Duodenal mucosa (tissue), 2 donors: ENCODE measurements at regions not wholly inside any gene's neighbourhood (a gene's known extent, or its start where the extent isn't known, plus 50 kb on each side); places are given as distances from the start of the nearest gene placed in this dataset.
A peak's percentile ranks its signal among the peaks of the same experiment; 100 is the strongest.
"Not testable (repeated sequence)": the region's sequence is repeated elsewhere in the genome, so short reads cannot be mapped to it uniquely, and the experiment has no call there.

ENCODE experiments used
- H3K27ac ChIP-seq: one replicate; pipeline ENCODE4 v1.7.0; 2013; ENCODE audit warnings: low read depth, low read length
- H3K27me3 ChIP-seq, 2 donors: one replicate each; pipeline ENCODE4 v1.7.0; 2013; ENCODE audit warnings: low read length in 2 of 2, control low read depth in 1 of 2; ENCODE audit not compliant: insufficient read depth in 2 of 2, control insufficient read depth in 1 of 2
- H3K36me3 ChIP-seq, 2 donors: one replicate each; pipeline ENCODE4 v1.7.0; 2013; ENCODE audit warnings: low read length in 2 of 2, control low read depth in 1 of 2; ENCODE audit not compliant: insufficient read depth in 2 of 2, control insufficient read depth in 1 of 2
- H3K4me1 ChIP-seq, 2 donors: one replicate each; pipeline ENCODE4 v1.7.0; 2013; ENCODE audit warnings: low read length in 2 of 2, control low read depth in 1 of 2; ENCODE audit not compliant: insufficient read depth in 2 of 2, control insufficient read depth in 1 of 2
- H3K4me3 ChIP-seq, 2 donors: one replicate each; pipeline ENCODE4 v1.7.0; 2013; ENCODE audit warnings: low read length in 2 of 2, low read depth in 1 of 2
- H3K9ac ChIP-seq, 2 donors: one replicate each; pipeline ENCODE4 v1.7.0; 2013; ENCODE audit warnings: low read length in 2 of 2, low read depth in 1 of 2
- H3K9me3 ChIP-seq, 2 donors: one replicate each; pipeline ENCODE4 v1.7.0; 2013; ENCODE audit warnings: low read length in 2 of 2, control low read depth in 1 of 2; ENCODE audit not compliant: control insufficient read depth in 1 of 2

DNA sequence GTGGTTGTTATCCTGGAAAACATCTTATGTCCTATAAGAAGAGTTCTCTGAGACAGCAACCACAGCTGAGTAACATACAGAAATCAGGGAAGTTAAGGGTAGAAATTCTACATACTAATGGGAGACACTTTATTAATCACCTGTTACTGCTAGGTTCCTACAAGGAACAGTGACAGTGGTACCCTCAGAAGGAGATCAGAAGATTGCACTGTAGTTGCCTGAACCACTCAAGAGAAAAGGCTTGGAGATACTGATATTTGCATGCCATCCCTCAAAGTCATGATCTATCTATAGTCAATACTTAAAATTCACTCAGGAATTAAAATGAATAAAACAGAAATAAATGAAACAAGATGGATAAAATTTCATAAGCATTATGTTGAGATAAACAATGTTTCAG is 136.0 kb downstream of the LMLN start:
- no peak overlapping the region for H3K27ac ChIP-seq
- no peaks in the 10 kb centered on the region for H3K36me3 ChIP-seq
- no peak overlapping the region for H3K4me3 ChIP-seq
- no peaks in the 10 kb centered on the region for H3K4me1 ChIP-seq
- peaks cover 0 to 5% of the 10 kb centered on the region in 2 donors for H3K27me3 ChIP-seq
- no peak overlapping the region for H3K9ac ChIP-seq
- no peaks in the 10 kb centered on the region for H3K9me3 ChIP-seq

DNA sequence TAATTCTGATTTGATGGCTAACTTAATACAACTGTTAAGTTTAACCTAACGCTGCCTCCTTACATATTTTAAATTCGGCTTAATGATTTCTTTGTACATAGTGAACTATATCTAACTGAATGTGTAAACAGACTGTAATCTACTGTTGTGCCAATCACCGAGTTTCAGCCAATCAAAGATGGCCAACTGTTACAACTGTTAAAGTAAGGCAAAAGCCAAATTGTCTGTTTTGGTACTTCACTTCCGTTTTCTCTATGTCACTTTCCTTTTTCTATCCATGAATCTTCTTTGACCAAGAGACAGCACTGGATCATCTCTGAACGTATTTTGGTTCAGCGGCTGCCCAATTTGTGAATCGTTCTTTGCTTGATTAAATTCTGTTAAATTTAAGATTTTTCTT is 137.0 kb downstream of the LMLN start:
- Histone ChIP-seq H3K27me3 (peaks cover 0 to 5% of the 10 kb centered on the region in 2 donors), H3K9ac (no peak overlapping the region), H3K4me3 (no peak overlapping the region), H3K4me1 (no peaks in the 10 kb centered on the region), H3K36me3 (no peaks in the 10 kb centered on the region), H3K27ac (no peak overlapping the region), H3K9me3 (no peaks in the 10 kb centered on the region)

DNA sequence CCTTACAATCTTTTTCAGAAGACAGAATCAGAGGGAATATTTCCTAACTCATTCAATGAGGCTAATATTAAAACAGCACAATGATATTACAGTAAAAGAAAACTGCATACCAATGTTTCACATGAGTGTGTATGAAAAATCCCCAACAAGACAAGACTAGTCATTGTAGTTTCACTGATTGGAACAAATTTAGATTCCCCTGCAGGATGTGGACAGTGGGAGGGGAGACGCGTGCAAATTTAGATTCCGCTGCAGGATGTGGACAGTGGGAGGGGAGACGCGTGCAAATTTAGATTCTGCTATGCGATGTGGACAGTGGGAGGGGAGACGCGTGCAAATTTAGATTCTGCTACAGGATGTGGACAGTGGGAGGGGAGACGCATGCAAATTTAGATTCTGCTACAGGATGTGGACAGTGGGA is 138.7 kb downstream of the LMLN start:
- not testable (repeated sequence) for H3K27me3 ChIP-seq, H3K9me3 ChIP-seq, H3K36me3 ChIP-seq, H3K9ac ChIP-seq, H3K4me1 ChIP-seq, H3K27ac ChIP-seq, H3K4me3 ChIP-seq

DNA sequence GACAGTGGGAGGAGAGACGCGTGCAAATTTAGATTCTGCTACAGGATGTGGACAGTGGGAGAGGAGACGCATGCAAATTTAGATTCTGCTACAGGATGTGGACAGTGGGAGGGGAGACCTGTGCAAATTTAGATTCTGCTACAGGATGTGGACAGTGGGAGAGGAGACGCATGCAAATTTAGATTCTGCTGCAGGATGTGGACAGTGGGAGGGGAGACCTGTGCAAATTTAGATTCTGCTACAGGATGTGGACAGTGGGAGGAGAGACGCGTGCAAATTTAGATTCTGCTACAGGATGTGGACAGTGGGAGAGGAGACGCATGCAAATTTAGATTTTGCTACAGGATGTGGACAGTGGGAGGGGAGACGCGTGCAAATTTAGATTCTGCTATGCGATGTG is 143.1 kb downstream of the LMLN start:
- not testable (repeated sequence) for H3K36me3 ChIP-seq, H3K4me3 ChIP-seq, H3K9ac ChIP-seq, H3K9me3 ChIP-seq, H3K27me3 ChIP-seq, H3K4me1 ChIP-seq, H3K27ac ChIP-seq

DNA sequence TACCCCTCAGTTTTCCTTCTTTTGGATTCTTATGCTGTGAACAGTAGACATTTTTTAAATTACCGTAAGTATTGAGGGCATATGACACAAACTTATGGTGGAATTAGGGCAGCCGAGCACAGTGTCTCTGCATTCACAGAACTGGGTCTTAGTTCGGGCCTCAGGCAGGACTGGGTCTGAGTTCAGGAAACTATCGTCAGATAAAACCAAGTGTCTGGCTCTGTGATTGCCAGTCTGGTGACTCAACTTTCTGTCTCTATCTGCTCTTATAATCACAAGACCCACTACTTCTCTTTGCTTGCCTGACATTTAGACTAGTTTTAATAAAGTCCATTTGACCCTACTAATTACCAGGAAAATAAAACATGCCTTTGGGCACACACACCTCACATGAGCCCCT is 146.2 kb downstream of the LMLN start:
- H3K27me3 ChIP-seq = peaks cover 8 to 22% of the 10 kb centered on the region in 2 donors
- no peak overlapping the region for H3K27ac ChIP-seq
- H3K4me1 ChIP-seq = no peaks in the 10 kb centered on the region
- H3K9me3 ChIP-seq = no peaks in the 10 kb centered on the region
- H3K9ac ChIP-seq = no peak overlapping the region
- H3K36me3 ChIP-seq = no peaks in the 10 kb centered on the region
- no peak overlapping the region for H3K4me3 ChIP-seq

DNA sequence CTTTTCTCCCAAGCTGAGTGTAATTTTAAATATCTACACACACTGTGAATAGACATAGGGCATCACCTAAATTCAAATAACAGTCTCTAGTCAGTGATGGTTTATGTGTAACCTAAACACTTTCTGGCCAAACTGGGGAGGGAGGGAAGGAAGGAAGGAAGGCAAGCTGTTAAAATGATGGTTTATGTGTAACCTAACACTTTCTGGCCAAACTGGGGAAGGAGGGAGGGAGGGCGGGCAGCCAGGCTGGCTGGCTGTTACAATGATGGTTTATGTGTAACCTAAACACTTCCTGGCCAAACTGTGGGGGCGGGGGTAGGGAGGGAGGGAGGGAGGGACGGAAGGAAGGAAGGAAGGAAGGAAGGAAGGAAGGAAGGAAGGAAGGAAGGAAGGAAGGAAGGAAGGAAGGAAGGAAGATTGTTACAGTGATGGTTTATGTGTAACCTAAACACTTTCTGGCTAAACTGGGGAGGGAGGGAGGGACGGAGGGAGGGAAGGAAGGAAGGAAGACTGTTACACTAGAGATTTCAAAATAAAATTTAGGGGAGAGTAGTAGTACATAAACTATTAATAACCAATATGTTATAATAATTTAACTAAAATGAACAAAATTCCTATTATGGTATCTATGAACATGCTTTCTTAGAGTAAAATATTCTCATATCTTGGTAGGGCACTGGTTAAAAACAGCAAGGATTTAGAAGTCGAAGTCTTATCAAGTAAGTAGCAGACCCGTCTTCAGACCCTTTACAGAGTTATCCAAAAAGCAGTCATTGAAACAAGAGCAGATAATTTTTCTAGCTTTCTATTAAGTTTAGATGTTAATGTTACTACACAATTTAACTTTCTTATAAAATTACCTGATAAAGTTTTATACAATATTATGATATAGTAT is 148.1 kb downstream of the LMLN start:
- no peak overlapping the region for H3K9ac ChIP-seq
- H3K4me3 ChIP-seq = no peak overlapping the region
- peaks cover 19 to 38% of the 10 kb centered on the region in 2 donors for H3K27me3 ChIP-seq

DNA sequence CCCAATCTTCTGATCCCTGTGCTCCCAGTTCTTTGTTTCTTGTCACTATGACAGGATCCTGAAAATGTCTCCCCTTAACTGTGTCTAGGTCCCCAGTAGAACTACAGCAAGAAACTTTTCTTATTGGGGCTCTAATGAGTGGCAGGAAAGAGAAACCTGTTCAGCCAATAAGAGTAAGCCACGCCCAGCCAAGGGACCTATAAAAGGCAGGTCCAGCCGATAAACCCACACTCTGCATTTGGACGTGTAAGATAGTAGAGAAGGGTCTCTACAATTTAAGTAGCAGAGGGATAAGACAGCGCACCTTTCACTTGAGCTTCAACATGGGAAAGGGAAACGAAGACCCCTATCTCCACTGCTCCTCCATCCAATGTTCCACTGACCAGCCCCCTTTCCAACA is 149.9 kb downstream of the LMLN start:
- H3K36me3 ChIP-seq = no peaks in the 10 kb centered on the region
- H3K4me3 ChIP-seq = no peak overlapping the region
- H3K4me1 ChIP-seq = no peaks in the 10 kb centered on the region
- H3K9me3 ChIP-seq = no peaks in the 10 kb centered on the region
- H3K9ac ChIP-seq = no peak overlapping the region
- no peak overlapping the region for H3K27ac ChIP-seq
- H3K27me3 ChIP-seq = peaks cover 32 to 54% of the 10 kb centered on the region in 2 donors

More for the DNA sequence above, 148.1 kb downstream of the LMLN start:
- Histone ChIP-seq H3K27ac (no peak overlapping the region), H3K4me1 (no peaks in the 10 kb centered on the region), H3K9me3 (no peaks in the 10 kb centered on the region), H3K36me3 (no peaks in the 10 kb centered on the region)

DNA sequence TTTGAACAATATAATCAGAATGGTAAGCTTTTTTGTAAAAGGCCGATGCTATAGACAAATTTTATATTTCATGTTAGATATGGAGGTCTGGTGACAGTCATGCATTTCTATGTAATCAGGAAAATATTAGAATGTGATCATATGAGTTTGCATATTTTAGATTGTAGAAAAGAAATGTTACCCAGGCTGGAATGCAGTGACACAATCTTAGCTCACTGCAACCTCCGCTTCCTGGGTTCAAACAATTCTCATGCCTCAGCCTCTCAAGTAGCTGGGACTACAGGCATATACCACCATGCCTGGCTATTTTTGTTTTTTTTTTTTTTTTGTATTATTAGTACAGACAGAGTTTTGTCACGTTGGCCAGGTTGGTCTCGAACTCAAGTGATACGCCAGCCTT is 152.0 kb downstream of the LMLN start:
- Histone ChIP-seq H3K36me3 (no peaks in the 10 kb centered on the region), H3K4me3 (no peak overlapping the region), H3K9me3 (no peaks in the 10 kb centered on the region), H3K27me3 (peaks cover 32 to 50% of the 10 kb centered on the region in 2 donors), H3K4me1 (no peaks in the 10 kb centered on the region), H3K27ac (no peak overlapping the region), H3K9ac (no peak overlapping the region)

DNA sequence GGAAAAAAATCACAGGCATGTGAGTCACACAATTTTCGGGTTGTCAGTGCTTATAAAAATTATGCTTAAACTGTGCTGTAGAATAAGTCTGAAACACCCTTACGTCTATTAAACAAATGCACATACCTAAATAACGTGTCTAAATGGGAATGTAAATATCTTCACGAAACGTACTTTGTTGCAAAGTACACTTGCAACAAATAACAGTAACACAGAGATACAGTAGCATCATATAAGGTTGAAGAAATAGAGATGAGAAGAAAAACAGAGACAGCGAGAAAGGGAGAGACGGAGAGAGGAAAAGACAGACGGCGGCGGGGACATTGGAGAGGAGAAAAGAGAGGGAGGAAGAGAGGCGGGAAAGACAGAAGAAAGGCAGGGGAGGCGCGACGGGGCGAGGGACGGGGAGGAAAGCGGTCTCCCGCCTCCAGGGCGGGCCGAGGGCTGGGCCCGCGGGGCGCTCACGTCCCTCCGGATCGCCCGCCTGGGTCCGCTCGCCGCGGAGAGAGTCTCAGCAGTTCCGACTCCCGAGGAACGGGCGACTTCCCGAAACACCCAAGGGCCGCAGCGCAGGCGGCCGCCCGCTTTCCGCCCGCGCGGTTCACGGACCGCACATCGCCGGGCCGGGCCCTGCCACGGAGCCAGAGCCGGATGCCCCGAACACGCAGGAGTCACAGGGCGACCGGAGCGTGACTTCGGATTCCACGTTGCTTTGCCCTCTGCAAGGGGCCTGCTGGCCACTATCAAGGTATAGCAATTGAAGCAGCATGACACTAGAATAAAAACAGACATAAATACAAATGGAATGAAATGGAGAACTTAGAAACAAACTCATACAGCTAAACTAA is 153.4 kb downstream of the LMLN start:
- no peaks in the 10 kb centered on the region for H3K36me3 ChIP-seq
- H3K9ac ChIP-seq = no peak overlapping the region
- no peaks in the 10 kb centered on the region for H3K4me1 ChIP-seq
- no peak overlapping the region for H3K27ac ChIP-seq
- H3K4me3 ChIP-seq = peak overlapping the region; percentile 36 to 50
- peaks cover 32 to 50% of the 10 kb centered on the region in 2 donors for H3K27me3 ChIP-seq
- no peaks in the 10 kb centered on the region for H3K9me3 ChIP-seq

DNA sequence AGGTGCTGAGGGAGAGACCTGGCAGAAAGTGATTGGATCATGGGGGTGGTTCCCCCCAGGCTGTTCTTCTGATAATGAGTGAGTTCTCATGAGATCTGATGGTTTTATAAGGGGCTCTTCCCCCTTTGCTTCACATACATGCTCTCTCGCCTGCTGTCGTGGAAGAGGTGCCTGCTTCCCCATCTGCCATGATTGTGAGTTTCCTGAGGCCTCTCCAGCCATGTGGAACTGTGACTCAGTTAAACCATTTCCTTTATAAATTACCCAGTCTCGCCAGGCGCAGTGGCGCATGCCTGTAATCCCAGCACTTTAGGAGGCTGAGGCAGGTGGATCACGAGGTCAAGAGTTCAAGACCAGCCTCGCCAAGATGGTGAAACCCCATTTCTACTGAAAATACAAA is 154.5 kb downstream of the LMLN start:
- H3K27ac ChIP-seq, H3K4me1 ChIP-seq, H3K36me3 ChIP-seq, H3K4me3 ChIP-seq, H3K9me3 ChIP-seq, H3K9ac ChIP-seq: not testable (repeated sequence)
- H3K27me3 ChIP-seq = peaks cover 32 to 43% of the 10 kb centered on the region in 2 donors
